ENCODE measurements at regions not wholly inside any gene's neighbourhood (a gene's known extent, or its start where the extent isn't known, plus 50 kb on each side); places are given as distances from the start of the nearest gene placed in this dataset.

DNA sequence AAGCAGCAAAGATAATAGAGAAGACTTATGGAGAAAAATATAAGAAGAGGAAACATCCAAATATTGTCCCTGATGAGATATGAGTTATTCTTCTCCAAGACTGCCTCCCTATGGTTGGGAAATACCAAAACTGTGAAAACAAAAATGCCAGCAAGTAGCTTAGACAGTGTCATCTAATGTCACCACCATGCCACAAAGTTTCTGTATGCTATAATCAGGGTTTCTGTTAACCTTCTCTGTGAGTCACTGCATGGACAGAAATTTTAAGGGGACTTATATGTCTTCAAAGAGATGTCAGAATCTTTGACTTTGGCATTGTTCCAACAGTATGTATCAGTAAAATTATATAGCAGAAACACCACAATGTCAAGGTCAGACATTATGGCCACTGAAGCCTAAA, 222.6 kb downstream of the KDM5D start:
- peaks cover 0 to 4% of the 10 kb centered on the region in 2 donors for H3K27me3 Mint-ChIP-seq (ENCODE audit: low read depth in 2 of 2)

DNA sequence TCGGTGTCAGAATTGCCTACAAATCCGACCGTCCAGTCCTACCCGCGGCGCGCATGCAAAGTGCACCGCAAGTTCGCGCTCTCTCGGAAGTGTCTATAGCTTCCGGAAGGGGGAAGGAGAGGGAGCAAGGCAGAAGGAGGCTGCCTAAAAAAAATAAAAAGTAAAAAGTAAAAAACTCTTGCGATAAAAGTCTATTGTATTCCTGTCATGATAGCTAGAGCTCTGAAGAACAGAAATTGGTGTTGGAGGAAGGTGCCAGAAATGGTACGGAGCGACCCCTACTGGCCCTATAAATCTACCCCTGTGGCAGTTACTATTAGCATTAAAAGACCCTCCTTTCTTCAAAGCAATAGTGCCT, 241.5 kb downstream of the KDM5D start:
- H3K9me3 Mint-ChIP-seq: no peaks in the 10 kb centered on the region
- ATAC-seq: peak in 2 of 3 donors; percentile 50 to 51
- TF ChIP-seq, protein P1, sequence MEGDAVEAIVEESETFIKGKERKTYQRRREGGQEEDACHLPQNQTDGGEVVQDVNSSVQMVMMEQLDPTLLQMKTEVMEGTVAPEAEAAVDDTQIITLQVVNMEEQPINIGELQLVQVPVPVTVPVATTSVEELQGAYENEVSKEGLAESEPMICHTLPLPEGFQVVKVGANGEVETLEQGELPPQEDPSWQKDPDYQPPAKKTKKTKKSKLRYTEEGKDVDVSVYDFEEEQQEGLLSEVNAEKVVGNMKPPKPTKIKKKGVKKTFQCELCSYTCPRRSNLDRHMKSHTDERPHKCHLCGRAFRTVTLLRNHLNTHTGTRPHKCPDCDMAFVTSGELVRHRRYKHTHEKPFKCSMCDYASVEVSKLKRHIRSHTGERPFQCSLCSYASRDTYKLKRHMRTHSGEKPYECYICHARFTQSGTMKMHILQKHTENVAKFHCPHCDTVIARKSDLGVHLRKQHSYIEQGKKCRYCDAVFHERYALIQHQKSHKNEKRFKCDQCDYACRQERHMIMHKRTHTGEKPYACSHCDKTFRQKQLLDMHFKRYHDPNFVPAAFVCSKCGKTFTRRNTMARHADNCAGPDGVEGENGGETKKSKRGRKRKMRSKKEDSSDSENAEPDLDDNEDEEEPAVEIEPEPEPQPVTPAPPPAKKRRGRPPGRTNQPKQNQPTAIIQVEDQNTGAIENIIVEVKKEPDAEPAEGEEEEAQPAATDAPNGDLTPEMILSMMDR (IDR thresholded peaks at IDR 0.05): no peak
- 35% methylated on average over 12 of the region's 15 CpGs for WGBS (ENCODE audit: insufficient coverage)
- H3K27ac Mint-ChIP-seq: peak overlapping the region in 1 of 2 donors; percentile 91
- no peaks in the 10 kb centered on the region for H3K36me3 Mint-ChIP-seq
- peak; percentile 17 to 64 for DNase-seq
- H3K27me3 Mint-ChIP-seq (ENCODE audit: low read depth in 2 of 2): no peaks in the 10 kb centered on the region
- H3K4me3 Mint-ChIP-seq: no peak overlapping the region
- peaks cover 0 to 45% of the 10 kb centered on the region in 2 donors for H3K4me1 Mint-ChIP-seq
- Histone ChIP-seq H3K4me1 (ENCODE audit: control insufficient read depth, insufficient read depth, low read length) (peaks cover 15% of the 10 kb centered on the region), H3K27me3 (ENCODE audit: control insufficient read depth, insufficient read depth, low read length) (no peaks in the 10 kb centered on the region), H3K9me3 (ENCODE audit: control insufficient read depth, insufficient read depth, low read length) (no peaks in the 10 kb centered on the region), H3K4me3 (ENCODE audit: low read length) (peak overlapping the region; percentile 59), H3K36me3 (ENCODE audit: control insufficient read depth, insufficient read depth, low read length) (no peaks in the 10 kb centered on the region), H3K27ac (ENCODE audit: low read length) (peak overlapping the region; percentile 42)
- intact Hi-C loops (cut with micrococcal nuclease): loop anchor here (1.0 to 10.0 kb wide), 2 partner anchors 62 to 70 kb away; no protein-coding TSS in a partner anchor

More for the DNA sequence above, 222.6 kb downstream of the KDM5D start:
- ATAC-seq: no peak
- no peaks in the 10 kb centered on the region for H3K4me1 ChIP-seq (ENCODE audit: control insufficient read depth, insufficient read depth, low read length)
- no peak overlapping the region for H3K27ac Mint-ChIP-seq
- no peaks in the 10 kb centered on the region for H3K36me3 Mint-ChIP-seq
- TF ChIP-seq, protein P1 (IDR thresholded peaks at IDR 0.05): no peak
- H3K4me3 Mint-ChIP-seq: no peak overlapping the region
- no peak overlapping the region for H3K4me3 ChIP-seq (ENCODE audit: low read length)
- H3K9me3 Mint-ChIP-seq: no peaks in the 10 kb centered on the region
- no peaks in the 10 kb centered on the region for H3K36me3 ChIP-seq (ENCODE audit: control insufficient read depth, insufficient read depth, low read length)
- H3K4me1 Mint-ChIP-seq: peaks cover 0 to 6% of the 10 kb centered on the region in 2 donors
- no peaks in the 10 kb centered on the region for H3K9me3 ChIP-seq (ENCODE audit: control insufficient read depth, insufficient read depth, low read length)
- no peak overlapping the region for H3K27ac ChIP-seq (ENCODE audit: low read length)
- H3K27me3 ChIP-seq (ENCODE audit: control insufficient read depth, insufficient read depth, low read length): no peaks in the 10 kb centered on the region
- intact Hi-C loops (cut with micrococcal nuclease): no loop called here
- no peak for DNase-seq

DNA sequence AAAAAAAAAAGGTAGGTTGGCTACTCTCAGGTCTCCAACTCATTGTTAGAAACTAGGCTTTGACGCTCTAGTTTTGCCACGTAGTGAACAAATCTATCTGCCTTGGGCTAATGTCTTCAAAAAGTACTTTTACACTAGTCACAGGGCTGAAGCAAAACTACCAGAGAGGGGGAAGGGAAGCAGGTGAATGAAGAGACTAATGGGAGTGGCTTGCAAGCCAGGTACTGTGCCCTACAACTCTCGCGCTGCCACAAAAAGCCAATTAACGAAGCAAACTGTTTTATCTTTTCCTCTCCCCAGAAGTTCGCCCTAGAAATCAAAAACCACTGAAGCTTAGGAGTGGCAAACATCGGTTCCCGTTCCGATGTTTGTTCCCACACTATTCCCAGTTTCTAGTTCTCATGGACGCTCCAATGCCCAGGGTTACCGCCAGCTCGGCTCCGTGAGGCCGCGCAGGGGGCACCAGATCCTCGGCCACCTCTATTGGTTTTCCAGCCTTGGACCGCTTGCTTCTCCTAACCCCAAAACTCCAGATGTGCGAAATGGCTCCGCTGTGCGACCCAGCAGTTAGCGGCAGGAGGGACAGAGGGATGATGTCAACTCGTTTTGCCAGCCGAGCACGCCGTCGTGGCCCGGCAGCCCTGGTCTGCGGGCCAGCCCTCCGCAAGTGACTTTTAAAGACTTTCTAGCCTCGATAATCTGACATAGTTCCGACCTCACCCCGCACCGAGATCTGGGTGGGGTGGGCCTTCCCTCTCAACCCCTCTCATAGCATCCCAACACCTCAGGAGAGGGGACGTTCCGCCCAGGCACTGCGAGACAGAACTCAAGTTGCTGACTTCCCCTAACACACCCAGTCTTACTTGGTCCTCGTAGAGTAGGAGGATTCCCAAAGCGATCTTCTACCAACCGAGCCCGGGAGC, 242.1 kb downstream of the KDM5D start:
- WGBS (ENCODE audit: insufficient coverage): 44% methylated on average over 38 of the region's 40 CpGs
- peak in 1 of 3 donors; percentile 52 for ATAC-seq
- Histone ChIP-seq H3K9me3 (ENCODE audit: control insufficient read depth, insufficient read depth, low read length) (no peaks in the 10 kb centered on the region), H3K27me3 (ENCODE audit: control insufficient read depth, insufficient read depth, low read length) (no peaks in the 10 kb centered on the region), H3K36me3 (ENCODE audit: control insufficient read depth, insufficient read depth, low read length) (no peaks in the 10 kb centered on the region), H3K27ac (ENCODE audit: low read length) (peak overlapping the region; percentile 42), H3K4me3 (ENCODE audit: low read length) (peak overlapping the region; percentile 59), H3K4me1 (ENCODE audit: control insufficient read depth, insufficient read depth, low read length) (peaks cover 21% of the 10 kb centered on the region)
- H3K4me3 Mint-ChIP-seq: no peak overlapping the region
- DNase-seq: peak; percentile 14 to 48
- intact Hi-C loops (cut with micrococcal nuclease): loop anchor here (1.0 to 10.0 kb wide), 2 partner anchors 62 to 69 kb away; no protein-coding TSS in a partner anchor
- H3K9me3 Mint-ChIP-seq: no peaks in the 10 kb centered on the region
- peaks cover 0 to 49% of the 10 kb centered on the region in 2 donors for H3K4me1 Mint-ChIP-seq
- H3K36me3 Mint-ChIP-seq: no peaks in the 10 kb centered on the region
- TF ChIP-seq, protein P1 (IDR thresholded peaks at IDR 0.05): no peak
- no peaks in the 10 kb centered on the region for H3K27me3 Mint-ChIP-seq (ENCODE audit: low read depth in 2 of 2)
- H3K27ac Mint-ChIP-seq: peak overlapping the region in 1 of 2 donors; percentile 91
